HG02642 (cell line): ENCODE measurements at regions not wholly inside any gene's neighbourhood (a gene's known extent, or its start where the extent isn't known, plus 50 kb on each side); places are given as distances from the start of the nearest gene placed in this dataset.

Source experiments
- ATAC-seq: cut with Tn5 transposase; IDR thresholded peaks from one replicate; pipeline ENCODE4 v1.9.1; 2021; ENCODE audit warnings: mild to moderate bottlenecking; ENCODE audit not compliant: unreplicated experiment, poor library complexity

DNA sequence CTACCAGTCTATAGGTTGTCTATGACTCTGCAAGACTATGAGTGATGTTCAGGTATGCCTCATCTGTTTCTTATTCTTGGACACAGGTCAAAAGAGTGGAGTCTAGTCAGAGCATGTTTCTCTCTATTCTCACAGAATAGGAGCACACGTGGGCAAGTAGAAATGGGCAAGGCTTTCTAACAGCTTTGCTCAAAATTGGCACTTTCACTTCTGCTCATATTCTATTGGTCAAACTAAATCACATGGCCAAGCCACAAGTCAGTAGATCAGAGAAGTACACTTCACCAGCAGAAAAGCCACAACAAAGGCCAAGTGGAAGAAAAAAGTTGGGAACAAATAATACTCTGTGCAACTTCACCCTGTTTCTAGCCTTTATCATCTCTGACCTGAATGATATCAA lies 354.5 kb upstream of the SYNCRIP start:
- ATAC-seq, result peak; percentile 64

GRCh38 chr6:85996034-85996375 lies 353.3 kb upstream of the SYNCRIP start:
- no peak for ATAC-seq

DNA sequence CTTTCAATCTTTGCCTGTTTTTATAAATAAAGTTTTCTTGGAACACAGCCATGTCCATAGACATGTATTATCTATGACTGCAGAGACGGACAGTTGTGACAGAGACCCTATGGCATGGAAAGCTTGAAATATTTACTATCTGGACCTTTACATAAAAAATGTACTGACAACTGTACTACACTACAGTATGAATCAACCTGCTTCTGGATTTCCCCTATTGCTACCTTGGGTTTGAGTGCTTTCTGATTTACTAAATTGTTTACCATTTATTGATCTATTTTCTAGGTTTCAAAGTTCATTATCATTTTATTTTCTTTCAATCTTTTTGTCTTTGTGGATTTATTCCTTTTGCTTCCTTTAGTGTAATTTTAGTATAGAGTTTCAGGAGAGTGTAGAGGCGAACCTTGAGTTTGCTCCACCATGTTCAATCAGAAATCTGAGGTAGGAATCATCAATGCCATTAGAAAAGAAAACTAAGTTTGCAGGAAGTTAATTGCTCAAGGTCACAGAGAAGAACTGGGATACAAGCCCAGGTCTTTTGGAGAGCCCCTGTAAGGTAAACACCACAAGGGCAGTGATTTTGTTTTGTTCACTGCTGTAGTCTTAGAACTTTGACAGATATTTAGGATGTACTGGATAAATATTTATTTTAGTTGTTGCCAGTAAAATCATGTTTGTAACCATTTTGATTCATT lies 352.8 kb upstream of the SYNCRIP start:
- no peak for ATAC-seq

GRCh38 chr6:85986681-85987080 lies 344.0 kb upstream of the SYNCRIP start:
- ATAC-seq, result no peak

DNA sequence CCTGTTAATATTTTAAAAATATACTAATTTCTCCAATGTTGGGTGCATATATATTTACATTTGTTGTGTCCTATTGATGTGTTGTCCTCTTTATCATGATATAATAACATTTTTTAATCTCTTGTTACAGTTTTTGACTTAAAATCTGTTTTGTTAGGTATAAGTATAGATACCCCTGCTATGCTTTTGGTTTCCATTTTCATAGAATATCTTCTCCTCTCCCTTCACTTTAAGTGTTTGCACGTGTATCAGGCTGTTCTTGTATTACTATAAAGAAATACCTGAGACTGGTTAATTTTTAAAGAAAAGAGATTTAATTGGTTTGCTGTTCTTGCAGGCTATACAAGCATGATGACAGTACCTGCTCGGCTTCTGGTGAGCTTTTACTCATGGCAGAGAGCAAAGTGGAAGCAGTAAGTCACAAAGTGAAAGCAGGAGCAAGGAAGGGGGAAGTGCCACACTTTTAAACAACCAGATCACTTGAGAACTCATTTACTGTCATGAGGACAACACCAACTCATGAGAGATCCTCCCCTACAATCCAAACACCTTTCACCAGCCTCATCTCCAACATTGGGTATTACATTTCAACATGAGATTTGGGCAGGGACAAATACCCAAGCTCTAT lies 340.5 kb upstream of the SYNCRIP start:
- ATAC-seq, result peak; percentile 53

DNA sequence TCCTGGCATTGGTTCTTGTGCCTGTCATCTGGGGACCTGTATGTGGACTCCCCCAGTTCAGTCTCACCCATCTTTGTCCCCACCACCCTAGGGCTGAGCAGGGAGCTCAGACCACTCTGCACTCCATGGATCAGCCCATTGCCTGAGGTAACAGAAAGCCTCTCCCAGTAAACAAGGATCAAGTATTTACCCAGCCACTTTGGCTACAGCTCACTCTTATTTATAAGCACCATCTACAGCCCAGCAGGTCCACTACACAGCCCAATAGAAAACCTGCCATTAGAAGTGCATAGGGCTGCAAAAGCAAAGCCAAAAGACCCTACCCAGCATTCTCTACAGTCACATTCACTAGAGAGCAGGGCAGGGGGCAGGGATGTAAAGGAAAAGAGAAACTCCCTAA lies 335.0 kb upstream of the SYNCRIP start:
- no peak for ATAC-seq

GRCh38 chr6:85975957-85976356 lies 333.3 kb upstream of the SYNCRIP start:
- ATAC-seq, result peak; percentile 64

DNA sequence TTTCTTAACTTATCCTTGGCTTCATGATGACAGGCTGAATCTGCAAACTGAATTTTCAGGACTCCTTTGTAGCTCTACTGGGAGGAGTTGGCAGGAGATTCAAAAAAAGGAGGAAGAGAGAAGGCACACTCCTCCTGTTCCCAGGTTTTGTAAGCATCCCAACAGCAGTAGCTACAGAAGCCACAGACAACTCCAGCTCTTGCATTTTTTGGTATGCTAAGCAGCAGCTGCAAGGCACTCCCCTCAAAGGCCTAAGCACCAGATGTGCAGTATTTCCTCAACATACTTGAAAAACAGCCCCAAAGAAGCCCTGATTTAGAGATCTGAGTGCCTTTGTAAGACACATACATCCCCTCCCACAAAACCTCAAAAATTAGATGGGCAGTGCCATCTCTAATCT lies 328.6 kb upstream of the SYNCRIP start:
- no peak for ATAC-seq

DNA sequence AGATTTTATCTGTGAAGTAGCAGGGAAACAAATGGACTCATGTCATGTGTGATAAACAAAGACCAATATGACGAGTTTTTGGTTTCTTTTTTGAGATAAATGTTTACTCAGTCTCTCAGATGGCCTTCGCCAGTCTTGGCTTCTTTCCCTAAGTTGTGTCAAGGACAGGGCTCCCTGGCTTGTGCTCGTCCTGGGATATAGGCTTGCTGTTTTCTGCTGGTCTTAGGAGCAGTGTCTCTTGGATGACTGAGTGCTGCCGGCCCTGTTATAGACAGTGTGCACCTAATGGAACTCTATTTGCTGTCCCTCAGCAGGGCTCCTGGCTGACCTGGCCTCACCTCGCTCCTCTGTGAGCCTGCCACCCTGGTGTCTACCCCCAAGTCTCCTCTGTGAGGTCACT lies 324.1 kb upstream of the SYNCRIP start:
- no peak for ATAC-seq

GRCh38 chr6:85961746-85962145 lies 319.1 kb upstream of the SYNCRIP start:
- ATAC-seq, result no peak

DNA sequence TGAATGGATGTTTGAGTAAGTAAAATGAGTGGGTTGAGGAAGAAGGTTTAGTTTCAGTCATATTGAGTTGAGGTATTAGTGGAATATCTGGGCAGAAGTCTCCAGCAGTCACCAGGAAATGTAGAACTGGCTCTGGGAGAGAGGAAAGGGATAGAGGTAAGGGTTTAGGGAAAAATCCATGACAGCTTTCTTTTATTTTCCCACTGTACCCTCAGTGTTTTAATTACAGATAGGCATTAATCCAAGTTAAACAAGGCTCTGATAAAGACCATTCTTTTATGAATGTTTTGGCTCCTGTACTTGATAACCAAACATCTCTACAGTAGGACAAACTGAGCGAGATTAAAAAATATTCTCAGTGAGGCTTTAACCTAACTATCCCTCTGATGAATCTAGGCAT lies 318.4 kb upstream of the SYNCRIP start:
- ATAC-seq, result no peak

GRCh38 chr6:85948481-85948880 lies 305.8 kb upstream of the SYNCRIP start:
- ATAC-seq, result no peak

- no peak for ATAC-seq
Observed at GRCh38 chr6:85945459-85946185, 302.9 kb upstream of the SYNCRIP start.

DNA sequence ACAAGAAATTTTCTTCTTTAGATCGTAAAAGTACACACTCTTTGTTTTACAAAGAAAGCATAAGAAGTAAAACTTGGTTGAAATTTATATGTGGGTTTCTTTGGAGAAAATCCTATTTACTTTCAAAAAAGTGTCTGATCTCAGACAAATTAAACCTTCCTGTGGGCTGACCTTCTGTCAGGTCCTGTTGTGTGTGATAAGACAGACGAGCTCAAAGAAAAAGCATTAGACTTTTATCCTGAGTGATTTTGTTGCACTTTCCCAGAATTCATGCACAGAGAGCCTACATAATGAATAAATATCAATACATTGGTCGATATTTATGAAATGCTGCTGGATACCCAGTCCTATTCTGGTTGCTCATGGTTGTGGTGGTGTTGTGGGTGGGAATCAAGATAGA lies 302.1 kb upstream of the SYNCRIP start:
- ATAC-seq, result no peak

- ATAC-seq, result no peak
Observed at GRCh38 chr6:85942844-85943243, 300.2 kb upstream of the SYNCRIP start.

- ATAC-seq, result no peak
Observed at GRCh38 chr6:85936916-85937315, 294.2 kb upstream of the SYNCRIP start.

DNA sequence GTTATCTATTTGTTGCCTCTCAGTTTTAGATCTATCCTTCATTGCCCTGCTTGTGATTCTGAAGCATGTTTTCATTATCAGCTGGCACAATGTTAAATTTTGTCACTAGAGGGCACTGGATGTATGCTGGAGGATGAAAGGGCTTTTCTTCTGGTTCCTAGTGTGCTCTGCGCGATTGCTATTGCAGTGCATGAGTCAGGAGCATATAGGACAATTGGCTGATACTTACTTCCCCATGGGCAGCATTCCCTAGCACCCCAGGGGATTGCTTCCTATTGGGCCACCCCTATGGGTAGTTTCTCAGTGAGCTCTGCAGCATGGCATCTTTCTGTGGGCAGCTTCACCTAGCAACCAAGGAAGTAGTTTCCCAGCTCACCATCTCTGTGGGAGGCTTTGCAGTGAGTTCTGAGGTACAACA lies 280.3 kb upstream of the SYNCRIP start:
- peak; percentile 86 for ATAC-seq

GRCh38 chr6:85920782-85921181 lies 278.1 kb upstream of the SYNCRIP start:
- no peak for ATAC-seq

DNA sequence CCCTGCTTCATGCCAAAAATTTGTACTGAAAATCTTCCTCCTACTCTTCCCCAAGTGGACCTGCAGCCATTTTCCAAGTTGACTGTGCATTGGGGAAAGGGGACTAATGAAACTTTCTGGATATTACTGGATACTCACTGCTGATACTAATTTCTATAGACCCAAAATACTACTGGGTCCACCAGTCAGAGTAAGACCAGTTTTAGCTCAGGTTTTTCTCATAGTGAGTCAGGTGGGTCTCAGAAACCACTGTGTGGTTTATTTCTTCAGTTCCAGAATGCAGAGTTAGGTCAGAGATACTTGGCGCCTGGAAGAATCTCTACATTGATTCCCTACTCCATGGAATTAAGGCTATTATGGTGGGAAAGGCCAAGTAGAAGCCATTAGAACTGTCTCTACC lies 274.8 kb upstream of the SYNCRIP start:
- no peak for ATAC-seq

GRCh38 chr6:85913001-85913400 lies 270.3 kb upstream of the SYNCRIP start:
- ATAC-seq, result no peak

- ATAC-seq, result no peak
Observed at GRCh38 chr6:85912582-85912981, 269.9 kb upstream of the SYNCRIP start.

GRCh38 chr6:85911067-85911466 lies 268.4 kb upstream of the SYNCRIP start:
- no peak for ATAC-seq
